NCI-H2171 treated with DMSO at 0.1 percent for 48 hours (cell line): ENCODE measurements at regions not wholly inside any gene's neighbourhood (a gene's known extent, or its start where the extent isn't known, plus 50 kb on each side); places are given as distances from the start of the nearest gene placed in this dataset.

Experiments used
- DNase-seq: peaks from one replicate; lab custom pipeline; 2025; lab: John Stamatoyannopoulos, UW

DNA sequence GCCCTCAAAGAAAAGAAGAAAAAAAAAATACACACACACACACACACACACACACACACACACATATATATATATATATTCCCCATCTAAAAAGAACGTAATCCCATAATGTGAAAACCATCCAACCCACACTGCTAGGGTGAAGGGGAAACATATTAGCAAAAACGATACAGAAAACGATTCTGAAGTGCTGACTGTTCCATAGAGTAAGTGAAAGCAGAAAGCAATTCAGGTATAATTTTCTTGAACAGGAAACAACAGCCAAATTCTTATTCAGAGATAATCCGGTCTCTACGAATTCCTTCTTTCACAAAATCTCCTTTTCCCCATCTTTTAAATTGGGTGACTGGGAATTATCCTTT lies 393.5 kb downstream of the NOVA1 start:
- DNase-seq = no peak

- no peak for DNase-seq
Measured at GRCh38 chr14:26200687-26201086, 397.1 kb downstream of the NOVA1 start.

DNA sequence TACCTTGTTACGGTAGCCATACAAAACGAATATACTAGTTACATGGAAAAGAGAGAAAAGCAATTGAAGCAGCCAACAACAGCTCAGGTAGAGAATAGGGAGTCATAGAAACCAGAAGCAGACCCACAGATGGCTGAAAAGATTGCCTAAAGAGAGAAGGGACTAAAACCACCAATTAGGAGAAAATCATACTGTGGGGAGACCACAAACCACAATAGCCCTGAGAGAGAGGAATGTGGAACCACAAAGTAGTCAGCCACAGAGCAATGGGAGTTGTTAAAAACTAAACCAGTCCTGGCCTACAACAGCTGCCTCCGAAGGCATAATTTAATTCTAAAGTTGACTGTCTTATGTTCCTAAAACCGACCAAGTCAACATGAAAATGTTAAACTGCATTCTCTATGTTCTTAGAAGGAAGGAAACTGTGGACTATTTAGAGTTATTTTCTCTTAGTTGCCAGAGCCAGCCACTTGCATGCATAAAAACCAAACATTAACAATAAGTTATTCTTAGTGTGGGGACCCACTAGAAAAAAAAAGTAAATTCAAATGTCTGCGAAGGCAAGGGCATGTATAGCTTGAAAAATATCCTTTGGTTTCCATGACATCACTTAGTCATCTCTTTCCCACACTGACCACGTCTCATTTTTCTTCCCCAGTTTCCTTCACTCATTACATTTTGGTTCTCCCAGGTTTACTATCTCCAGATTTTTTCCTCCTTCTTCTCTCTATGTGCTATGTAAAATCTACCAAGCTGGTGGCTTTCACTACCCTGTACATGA lies 398.1 kb downstream of the NOVA1 start:
- no peak for DNase-seq

DNA sequence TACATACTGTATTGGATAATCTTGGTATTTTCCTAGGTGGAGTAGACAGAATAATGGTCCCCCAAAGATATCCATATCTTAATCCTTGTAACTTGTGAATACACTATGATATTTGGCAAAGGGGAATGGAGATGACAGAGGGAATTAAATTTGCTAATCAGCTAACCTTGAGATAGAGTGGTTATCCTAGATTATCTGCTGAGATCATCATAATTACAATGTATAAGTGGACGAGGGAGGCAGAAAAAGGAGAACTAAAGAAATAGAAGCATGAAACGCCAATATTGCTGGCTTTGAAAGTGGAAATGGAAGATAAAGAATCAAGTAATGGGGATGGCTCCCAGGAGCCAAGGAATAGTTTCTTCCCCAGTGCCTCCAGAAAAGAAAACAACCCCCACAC lies 398.7 kb downstream of the NOVA1 start:
- no peak for DNase-seq

GRCh38 chr14:26194816-26195215 lies 403.0 kb downstream of the NOVA1 start:
- DNase-seq = no peak

DNA sequence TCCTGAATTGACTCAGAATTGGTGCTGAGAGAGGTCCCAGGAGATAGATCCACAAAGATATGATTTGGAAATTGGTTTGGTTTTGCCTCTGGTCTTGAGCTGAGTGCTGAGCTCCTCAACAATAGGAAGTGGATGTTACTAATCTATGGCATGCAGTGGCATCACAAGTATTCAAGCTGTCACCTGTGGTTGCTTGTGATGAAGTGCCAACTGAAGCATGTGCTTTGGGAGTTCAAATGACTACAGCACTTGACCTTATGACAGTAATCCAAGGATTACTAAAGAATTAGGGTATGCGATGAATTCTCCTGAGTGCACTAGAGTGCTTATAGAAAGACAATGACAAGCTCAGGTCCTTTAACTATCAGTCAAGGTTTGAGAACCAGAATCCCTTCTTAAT lies 406.2 kb downstream of the NOVA1 start:
- DNase-seq = no peak

DNA sequence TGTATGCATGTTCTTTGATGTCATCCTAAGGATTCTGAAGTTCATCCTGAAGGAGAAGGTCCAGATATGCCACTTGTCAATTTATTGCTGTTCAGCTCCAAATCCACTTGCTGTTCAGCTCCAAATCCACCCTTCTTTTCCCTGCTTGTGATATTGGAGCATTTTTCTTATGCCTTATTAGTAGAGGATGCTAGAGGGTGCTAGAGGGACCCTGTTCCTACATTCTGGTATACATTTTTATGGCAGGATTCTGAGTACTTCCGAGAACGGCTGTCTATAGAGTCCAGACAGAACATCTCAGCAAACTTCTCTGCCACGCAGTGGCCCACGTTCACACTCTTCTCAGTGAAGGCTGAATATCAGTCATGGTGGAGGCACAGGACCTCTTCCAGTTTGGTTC lies 406.7 kb downstream of the NOVA1 start:
- DNase-seq = no peak

DNA sequence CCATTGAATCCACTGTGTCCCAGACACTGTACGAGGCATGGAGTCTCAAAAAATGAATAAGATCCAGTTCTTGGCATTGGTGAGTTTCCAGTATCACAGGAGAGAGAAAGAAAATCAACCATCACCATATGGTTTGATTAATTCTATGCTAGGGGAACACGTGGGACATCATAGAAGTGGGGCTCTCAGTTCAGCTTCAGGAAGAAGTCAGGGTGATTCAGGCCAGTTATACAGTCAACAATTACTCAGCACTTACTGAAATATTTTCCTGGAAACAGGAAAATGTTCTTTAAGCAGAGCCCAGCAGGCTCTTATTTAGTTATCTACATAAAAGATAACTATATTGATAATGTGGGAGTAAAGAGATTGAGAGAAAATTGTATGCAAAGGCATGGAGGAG lies 407.2 kb downstream of the NOVA1 start:
- DNase-seq = no peak

GRCh38 chr14:26187996-26188620 lies 409.7 kb downstream of the NOVA1 start:
- DNase-seq = no peak

DNA sequence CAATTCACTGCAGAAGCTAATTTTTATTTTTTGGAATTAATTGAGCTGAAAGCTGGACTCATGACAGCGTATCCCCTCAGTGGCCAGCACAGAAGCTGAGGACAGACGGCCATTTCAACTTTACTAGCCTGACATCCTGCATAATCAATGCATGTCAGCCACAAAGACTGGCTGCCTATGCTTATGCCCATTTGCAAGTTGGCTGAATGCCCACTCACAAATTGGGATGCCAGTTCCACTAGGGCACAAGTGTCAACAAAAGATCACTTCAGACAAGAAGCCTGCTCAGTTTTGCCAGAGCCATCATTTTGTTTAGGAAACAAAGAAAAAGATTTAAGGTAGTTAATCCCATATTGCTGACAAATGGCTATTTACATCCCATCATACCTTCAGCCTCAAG lies 417.6 kb downstream of the NOVA1 start:
- DNase-seq = no peak

GRCh38 chr14:26175658-26176057 lies 422.2 kb downstream of the NOVA1 start:
- no peak for DNase-seq

- DNase-seq = no peak
Measured at GRCh38 chr14:26174395-26174794, 423.4 kb downstream of the NOVA1 start.

DNA sequence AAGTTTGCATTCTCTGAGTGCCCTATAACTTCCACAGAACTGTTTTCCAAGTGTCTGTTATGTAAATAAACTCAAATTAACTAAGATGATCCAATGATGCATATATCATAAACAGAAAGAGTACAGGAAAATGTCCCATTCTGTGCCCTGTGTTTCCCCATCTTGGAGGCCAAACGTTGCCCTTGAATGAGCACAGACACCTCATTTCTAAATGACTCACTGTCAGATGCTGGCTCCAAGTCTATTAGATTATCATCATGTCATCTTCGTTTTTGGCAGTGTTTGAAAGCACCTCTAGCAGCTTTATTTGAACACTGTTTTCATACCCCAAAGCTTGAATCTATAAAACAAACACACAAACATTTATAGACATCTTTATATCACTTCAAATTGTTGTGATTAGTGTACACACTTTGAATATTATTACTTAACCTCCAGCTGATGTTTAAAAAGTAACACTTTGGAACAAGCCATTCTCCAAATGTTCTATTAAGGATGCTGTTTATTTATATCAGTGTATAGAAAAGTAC lies 424.2 kb downstream of the NOVA1 start:
- no peak for DNase-seq

DNA sequence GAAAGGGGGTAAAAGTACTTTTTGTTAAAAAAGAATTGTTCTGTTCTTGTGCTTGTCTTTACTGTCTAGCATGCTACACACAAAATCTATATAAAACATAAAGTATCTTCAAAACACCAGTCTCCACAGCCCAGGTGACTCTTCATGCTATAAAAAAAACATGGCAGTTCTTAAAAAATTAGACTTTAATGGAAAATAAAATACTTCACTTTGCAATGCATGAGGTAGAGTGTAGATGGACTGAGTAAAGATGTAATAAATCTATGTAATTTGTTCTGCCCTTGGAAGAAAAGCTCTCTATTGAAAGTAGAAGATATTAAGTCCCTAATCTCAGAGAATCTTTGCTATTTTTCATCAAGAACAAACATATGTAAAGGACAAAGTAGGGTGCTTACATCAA lies 425.4 kb downstream of the NOVA1 start:
- no peak for DNase-seq

GRCh38 chr14:26170885-26171284 lies 426.9 kb downstream of the NOVA1 start:
- DNase-seq = no peak

DNA sequence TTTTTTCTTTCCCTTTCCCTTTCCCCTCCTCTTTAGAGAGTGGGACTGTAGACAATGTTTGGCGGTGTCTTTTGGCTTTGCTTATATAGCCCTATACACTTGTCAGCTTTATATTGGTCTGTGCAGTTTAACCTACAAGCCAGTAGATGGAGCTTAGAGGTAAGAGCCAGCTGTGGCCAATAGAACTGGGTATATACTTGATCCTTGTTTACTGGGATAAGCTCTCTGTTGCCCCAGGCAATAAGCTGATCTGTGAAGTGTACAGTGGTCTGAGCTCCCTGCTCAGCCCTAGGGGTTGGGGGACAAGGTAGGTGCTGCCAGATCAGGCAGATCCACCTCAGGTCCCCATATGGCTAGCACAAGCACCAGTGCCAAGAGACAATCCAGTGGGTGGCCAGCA lies 434.1 kb downstream of the NOVA1 start:
- DNase-seq = peak; percentile 17

- DNase-seq = no peak
Measured at GRCh38 chr14:26157517-26157916, 440.3 kb downstream of the NOVA1 start.

GRCh38 chr14:26143057-26143456 lies 454.8 kb downstream of the NOVA1 start:
- no peak for DNase-seq

GRCh38 chr14:26138764-26139445 lies 458.9 kb downstream of the NOVA1 start:
- DNase-seq = no peak

- DNase-seq = no peak
Measured at GRCh38 chr14:26137161-26137560, 460.7 kb downstream of the NOVA1 start.

DNA sequence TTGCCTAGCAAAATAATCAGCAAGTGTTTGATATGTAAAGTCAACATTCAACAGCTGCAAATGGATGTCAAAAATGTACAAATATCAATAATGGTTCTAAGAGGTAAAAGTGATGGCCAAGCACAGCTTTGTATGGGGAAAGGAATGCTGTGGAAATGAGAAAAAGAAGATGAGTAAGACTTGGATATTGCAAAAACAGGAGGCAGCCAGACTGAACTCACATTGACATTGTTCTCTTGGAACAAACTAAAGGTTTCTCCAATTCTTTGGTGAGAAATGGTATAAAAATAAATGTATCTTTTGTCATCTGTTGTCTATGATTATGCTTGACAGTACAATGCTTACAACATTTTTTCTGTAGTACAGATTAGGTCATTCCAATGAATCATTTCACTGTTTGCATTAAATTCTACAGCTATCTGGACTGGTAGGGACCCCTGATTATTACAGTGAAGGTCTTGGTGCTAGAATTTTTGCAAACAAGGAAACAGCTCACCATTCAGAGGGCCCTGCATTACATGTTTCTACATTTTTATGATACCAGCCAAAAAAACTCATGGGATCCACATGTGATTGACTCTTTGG lies 465.7 kb downstream of the NOVA1 start:
- DNase-seq = no peak

DNA sequence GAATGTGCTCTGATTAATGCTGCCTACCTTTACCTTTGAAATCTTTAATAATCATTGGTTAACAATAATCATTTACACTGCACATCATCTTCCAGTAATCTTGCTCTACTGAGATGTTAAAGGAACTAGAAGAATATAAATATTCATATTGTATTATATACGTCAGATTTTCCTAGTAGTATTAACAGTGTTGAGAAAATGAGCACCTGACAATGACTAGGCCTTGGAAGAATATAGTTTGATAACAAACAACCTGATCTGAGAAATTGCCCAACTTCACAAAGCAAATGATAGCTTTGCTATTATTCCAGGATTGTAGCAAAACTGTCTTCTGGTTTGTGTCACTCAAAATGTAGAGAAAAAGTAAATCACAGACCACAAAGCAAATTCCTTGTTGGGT lies 467.1 kb downstream of the NOVA1 start:
- DNase-seq = no peak
